GM21447 (cell line): ENCODE measurements at regions not wholly inside any gene's neighbourhood (a gene's known extent, or its start where the extent isn't known, plus 50 kb on each side); places are given as distances from the start of the nearest gene placed in this dataset.

Experiments used
- ATAC-seq: cut with Tn5 transposase; IDR thresholded peaks from one replicate; pipeline ENCODE4 v1.9.1; 2021; ENCODE audit not compliant: unreplicated experiment

GRCh38 chr20:60411813-60412212 lies 453.6 kb downstream of the CDH26 start:
- ATAC-seq: no peak

- no peak for ATAC-seq
Measured at GRCh38 chr20:60420676-60421229, 462.5 kb downstream of the CDH26 start.

- no peak for ATAC-seq
Measured at GRCh38 chr20:60422848-60423247, 464.6 kb downstream of the CDH26 start.

- ATAC-seq: no peak
Measured at GRCh38 chr20:60424267-60424902, 466.2 kb downstream of the CDH26 start.

DNA sequence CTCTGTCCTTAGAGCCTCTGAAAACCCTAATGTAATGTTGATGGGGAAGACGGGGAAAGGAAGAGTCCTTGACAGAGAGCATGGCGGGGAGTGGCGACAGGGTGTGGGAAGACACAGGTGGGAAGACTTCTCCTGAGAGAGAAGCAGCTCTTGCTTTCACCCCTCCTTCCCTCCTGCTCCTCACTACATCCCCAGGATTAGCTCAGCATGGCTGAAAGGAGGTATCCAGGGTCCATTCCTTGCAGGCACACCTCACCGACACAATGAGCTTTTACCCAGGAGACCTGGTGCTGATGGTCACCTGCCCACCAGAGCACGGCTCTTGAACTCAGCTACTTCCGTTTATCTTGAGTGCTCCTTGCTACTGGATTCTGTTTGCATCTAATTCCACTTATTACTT lies 469.3 kb downstream of the CDH26 start:
- ATAC-seq: no peak

DNA sequence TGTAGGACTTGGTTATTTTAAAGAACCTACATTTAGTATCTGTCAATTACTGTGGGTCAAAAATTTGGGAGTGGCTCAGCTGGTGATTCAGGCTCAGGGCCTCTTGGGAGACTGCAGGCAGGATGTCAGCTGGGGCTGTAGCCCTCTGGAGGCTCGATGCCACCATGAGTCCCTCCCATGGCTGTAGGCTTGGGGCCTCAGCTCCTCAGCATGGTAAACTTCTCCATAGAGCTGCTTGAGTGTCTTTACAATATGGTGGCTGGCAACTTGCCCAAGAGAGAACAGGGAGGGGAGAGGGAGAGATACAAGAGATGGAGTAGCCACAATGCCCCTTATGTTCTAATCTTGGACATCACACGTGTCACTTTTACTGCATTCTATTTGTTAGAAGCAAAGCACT lies 470.4 kb downstream of the CDH26 start:
- no peak for ATAC-seq

DNA sequence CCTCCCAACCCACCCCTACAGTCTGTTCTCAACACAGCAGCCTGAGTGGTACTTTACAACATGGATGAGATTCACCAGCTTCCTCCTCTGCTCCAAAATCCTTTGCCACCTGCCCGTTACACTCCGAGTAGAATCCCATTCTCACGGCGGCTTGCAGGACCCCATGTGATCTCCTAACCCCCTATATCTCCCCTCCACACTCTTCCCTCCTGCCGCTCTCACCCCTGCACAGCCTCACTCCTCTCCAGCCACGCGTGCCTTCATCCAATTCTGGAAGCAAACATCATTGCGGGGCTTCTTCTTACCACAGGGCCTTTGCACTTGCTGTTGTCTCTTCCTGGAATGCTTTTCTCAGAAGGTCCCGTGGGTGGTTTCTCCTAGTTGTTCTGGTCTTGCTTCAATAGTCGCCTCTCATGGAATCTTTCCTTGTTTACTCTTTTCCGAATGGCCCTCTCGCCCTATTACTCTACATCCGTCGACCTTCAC lies 472.3 kb downstream of the CDH26 start:
- no peak for ATAC-seq

DNA sequence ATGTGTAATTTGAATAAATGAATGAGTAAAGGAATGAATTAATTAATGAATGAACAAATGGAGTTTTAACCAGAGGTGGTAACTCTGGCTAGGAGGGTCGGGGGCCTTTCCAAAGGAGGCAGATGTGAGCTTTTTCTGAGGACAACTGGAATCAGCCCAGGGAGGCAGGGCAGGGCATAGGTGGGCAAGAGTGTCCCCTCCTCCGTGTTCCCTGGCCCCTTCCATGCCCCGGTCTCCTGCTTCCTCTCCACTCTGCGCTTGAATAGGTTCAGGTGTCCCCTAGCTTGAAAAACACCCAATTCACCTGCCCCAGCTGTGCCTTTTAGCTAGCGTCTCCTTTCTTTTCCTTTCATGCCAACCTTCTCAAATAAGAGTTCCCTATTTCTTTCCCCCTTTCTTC lies 473.1 kb downstream of the CDH26 start:
- ATAC-seq: no peak

- ATAC-seq: no peak
Measured at GRCh38 chr20:60437418-60437817, 479.2 kb downstream of the CDH26 start.

GRCh38 chr20:60446267-60447111 lies 488.3 kb downstream of the CDH26 start:
- no peak for ATAC-seq

DNA sequence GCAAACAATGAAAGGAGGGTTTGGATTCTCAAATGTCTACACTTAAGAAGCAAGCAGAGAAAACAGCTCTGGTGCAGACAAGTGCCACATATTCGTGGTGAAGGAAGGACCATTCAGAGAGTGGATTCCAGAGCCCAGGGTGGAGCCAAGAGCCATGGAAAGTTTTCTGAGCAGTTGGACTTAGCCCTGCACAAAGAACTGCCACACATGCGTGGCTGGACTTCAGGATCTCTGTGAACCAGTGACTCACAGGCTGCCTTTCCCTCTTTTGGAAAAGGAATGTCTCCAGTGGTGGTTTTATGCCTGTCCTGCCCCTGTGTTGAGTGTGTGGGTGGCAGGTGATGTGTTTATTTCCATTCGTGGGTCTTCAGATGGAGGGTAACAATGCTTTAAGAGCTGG lies 489.5 kb downstream of the CDH26 start:
- no peak for ATAC-seq

- no peak for ATAC-seq
Measured at GRCh38 chr20:60453388-60454246, 495.4 kb downstream of the CDH26 start.

- ATAC-seq: no peak
Measured at GRCh38 chr20:60454491-60454890, 496.3 kb downstream of the CDH26 start.

DNA sequence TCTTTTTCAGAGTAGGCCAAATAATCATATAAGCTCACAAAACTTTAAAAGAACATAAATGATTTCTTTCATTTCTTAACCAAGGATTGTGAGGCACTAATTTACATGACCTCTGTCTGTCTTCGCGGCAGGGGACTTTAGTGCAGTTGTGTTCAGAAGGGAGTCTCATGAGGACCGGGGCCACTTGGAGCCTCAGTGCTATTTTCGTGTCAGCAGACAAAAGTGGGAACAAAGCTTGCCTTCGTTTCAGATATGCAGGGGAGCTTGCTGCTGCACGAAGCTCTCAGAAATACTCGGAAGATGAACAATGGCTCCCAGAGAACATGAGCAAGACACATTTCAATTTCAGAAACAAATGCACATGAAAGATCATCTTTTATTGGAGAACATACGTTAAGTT lies 497.0 kb downstream of the CDH26 start:
- ATAC-seq: no peak

GRCh38 chr20:60459212-60459611 lies 501.0 kb downstream of the CDH26 start:
- ATAC-seq: no peak

DNA sequence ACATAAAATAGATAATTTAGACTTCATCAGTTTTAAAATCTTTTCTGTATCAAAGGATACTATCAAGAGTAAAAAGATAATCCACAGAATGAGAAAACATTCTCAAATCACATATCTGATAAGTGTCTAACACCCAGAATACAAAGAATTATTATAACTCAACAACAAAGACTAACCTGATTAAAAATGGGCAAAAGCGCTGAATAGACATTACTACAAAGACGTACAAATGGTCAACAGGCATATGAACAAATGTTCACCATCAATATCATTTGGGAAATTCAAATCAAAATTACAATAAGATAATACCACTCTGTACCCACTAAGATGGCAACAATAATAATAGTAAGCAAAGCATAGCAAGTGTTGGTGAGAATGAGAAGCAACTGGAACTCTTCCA lies 503.8 kb downstream of the CDH26 start:
- ATAC-seq: no peak

DNA sequence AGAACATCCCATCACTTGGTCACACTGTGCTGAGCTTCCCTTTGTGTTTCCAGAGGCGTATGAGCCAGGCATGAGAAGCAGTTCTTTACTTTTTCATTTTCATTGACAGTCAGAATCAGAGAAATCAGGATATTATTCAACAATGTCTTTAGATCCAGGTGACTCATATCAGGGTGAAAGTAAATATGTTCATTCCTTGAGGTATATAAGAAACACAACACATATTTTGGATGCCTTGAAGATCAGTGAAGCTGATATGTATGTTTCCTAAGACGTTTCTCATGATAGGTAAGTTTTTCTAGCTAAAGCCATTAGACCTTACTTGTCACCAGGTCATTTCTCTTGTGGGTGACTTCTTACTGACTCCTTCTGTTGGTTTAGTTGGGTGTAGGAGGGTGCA lies 505.6 kb downstream of the CDH26 start:
- ATAC-seq: no peak

DNA sequence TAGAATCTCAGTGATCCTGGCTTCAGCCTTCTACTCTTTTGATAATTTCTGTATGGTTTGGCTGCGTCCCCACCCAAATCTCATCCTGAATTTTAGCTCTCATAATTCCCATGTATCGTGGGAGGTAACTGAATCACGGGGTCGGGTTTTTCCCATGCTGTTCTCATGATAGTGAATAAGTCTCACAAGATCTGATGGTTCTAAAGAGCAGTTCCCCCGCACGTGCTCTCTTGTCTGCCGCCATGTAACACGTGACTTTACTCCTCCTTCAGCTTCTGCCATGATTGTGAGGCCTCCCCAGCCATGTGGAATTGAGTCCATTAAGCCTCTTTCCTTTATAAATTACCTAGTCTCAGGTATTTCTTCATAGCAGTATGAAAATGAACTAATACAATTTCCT lies 507.2 kb downstream of the CDH26 start:
- ATAC-seq: no peak

DNA sequence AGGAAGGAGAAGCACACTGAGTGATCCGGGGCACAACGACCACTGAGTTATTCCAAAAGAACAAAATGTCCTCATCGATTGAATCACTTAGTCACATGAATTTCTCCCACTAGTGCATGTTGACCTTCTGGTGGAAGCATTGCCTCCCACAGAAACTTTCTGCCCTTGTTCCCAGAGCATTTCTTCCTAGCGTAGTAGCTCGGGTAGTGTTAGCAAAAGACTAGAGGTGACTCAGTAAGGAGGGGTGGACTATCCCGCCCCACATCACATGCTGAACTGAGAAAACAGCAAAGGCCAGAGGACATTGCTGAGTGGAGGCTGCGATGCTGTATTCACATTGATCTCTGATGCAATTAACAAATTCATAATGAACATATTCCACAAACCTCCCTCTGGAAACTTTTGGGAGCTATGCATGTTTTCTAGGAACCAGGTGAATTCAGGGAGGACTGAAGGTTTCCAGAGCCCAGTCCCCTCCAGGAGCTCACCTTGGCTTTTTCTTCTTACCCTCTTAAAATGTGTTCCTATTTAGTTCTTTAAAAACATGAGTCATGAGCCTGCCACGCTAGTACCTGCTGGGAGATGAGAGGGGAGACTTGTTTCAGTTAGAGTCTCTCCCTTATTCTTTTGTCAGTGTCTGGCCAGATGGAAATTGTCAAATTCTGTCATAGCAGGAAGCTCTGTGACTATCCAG lies 507.9 kb downstream of the CDH26 start:
- no peak for ATAC-seq

DNA sequence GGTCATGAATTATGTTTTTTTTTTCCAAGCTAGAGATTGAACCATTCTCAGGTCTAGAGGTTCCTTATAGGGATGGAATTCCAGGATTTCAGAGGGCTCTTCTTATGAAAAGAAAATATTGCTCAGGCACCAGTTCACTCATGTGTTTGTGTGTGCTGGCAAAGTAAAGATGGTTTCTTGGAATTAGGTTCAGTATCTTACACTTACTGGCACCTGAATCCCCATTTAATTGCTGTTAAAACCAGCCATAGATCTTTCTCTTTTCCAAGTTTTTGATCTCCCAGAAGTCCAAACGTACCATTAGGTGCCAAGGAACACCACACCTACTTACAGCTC lies 508.4 kb downstream of the CDH26 start:
- no peak for ATAC-seq

- ATAC-seq: no peak
Measured at GRCh38 chr20:60467078-60467477, 508.9 kb downstream of the CDH26 start.
